ENCODE measurements at regions not wholly inside any gene's neighbourhood (a gene's known extent, or its start where the extent isn't known, plus 50 kb on each side); places are given as distances from the start of the nearest gene placed in this dataset.
A peak's percentile ranks its signal among the peaks of the same experiment; 100 is the strongest.

DNA sequence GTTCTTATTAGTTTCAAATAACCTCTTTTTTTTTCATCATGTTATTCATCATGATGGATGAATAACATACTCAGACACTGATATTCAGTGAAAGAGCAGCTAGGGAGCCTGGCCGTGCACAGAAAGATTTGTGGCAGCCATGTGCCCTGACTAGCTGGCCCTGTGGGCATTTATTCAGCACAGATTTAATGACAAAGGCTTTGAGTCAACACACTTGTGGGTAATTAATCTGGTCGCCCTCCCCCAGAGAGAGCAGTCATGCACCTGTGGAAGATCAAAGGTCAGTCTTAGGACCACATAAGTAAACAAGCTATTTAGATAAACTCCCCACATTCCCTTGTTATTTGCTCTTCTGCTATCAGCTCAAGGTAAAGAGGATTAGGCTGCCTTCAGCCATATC lies 153.2 kb upstream of the HMCN1 start:
- no peak for DNase-seq (ENCODE audit: low read depth in 2 of 2)

DNA sequence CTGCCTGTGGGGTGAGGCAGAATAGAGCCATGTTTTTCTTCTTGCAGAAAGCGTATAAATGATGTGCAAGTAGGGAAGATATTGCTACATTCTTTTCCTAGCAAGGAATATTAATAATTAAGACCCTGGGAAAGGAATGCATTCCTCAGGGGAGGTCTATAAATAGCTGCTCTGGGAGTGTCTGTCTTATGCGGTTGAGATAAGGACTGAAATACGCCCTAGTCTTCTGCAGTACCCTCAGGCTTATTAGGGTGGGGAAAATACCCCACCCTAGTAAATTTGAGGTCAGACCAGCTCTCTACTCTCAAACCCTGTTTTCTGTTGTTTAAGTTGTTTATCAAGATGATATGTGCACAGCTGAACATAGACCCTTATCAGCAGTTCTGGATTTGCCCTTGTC lies 155.9 kb upstream of the HMCN1 start:
- no peak for DNase-seq (ENCODE audit: low read depth in 2 of 2)

DNA sequence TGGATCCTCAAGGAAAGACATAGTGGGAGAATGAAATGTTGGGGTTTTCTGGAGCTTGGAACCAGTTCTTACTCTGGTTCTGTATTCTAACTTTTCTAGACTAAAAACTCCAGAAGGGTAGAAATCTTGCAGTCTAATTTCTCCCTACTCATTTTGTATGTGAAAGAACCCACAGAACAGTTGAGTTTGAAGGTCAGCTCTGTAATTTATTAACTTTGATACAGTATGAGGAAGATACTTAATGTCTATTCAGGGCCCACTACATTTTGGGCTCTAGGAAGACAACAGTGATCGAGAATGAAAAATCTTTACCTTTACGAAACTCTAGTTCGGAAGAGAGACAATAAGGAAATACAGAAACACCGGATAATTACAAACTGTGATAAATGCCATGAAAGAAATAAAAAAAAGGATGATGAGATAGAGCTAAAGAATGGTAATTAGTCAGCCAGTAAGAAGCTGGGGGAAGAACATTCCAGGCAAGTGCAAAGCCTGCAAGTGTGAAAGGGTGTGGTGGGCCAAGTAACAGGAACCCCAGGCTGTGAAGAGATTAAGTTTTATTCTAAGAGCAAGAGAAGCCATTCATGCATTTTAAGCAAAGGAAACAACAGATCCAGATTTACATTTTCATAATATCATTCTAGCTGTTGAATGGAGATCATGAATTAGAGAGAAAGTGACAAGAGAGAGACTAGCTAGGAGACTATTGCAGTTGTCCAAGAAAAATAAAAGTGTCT lies 159.9 kb upstream of the HMCN1 start:
- DNase-seq (ENCODE audit: low read depth in 2 of 2) = no peak

DNA sequence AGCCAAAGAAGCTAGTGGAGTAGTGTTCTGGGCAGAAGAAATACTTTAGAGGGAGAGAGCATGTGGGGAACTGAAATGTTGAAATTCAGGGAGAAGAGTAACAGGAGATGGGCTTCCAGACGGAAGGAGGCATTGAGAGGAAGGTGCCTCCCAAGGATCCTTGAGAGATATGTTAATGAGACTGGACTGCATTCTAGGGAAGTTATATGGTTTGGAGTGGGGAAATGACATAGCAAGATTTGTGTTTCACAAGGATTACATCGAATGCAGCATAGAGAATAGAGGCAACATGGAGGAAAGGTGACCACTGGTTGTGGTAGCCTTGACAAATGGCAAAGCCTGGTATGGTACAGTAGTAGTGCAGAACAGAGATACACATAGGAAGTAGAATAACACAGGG lies 160.5 kb upstream of the HMCN1 start:
- DNase-seq (ENCODE audit: low read depth in 2 of 2) = no peak

DNA sequence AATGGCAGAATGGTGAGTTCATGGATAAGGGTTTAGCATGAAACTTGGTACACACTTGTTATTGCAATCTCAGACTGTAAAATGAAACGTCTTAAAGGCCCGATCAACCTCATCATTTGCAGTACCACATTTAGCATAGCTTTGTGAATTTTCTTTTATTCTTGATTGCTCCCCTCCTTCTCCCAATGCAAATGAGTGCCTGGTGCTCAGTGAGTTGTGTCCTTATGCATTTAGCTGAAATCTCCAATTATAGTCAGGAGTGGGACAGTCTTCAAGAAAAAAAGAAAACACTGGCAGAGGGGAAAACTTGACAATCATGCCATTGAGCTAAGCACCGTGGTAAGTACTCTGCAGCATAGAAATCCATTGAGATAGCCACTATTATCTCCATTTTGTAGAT lies 161.0 kb upstream of the HMCN1 start:
- no peak for DNase-seq (ENCODE audit: low read depth in 2 of 2)

DNA sequence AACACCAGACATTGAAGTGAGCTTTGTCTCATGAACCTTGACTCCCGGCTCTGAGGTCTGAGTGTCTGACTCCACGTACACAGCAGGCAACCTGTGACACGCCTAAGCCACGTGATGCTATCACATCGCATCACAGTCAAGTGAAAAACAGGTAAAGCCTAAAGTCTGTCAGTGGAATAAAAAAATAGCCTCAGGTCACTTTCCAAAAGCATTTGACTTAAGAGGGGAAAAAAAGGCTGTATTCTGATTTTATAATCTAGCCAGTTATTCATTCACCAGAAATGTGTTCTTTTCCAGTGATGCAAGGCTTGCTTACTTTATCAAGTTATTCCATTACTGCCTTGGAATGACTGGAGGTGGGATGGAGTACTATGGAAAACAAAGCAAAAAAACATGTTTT lies 163.2 kb upstream of the HMCN1 start:
- DNase-seq (ENCODE audit: low read depth in 2 of 2) = no peak

DNA sequence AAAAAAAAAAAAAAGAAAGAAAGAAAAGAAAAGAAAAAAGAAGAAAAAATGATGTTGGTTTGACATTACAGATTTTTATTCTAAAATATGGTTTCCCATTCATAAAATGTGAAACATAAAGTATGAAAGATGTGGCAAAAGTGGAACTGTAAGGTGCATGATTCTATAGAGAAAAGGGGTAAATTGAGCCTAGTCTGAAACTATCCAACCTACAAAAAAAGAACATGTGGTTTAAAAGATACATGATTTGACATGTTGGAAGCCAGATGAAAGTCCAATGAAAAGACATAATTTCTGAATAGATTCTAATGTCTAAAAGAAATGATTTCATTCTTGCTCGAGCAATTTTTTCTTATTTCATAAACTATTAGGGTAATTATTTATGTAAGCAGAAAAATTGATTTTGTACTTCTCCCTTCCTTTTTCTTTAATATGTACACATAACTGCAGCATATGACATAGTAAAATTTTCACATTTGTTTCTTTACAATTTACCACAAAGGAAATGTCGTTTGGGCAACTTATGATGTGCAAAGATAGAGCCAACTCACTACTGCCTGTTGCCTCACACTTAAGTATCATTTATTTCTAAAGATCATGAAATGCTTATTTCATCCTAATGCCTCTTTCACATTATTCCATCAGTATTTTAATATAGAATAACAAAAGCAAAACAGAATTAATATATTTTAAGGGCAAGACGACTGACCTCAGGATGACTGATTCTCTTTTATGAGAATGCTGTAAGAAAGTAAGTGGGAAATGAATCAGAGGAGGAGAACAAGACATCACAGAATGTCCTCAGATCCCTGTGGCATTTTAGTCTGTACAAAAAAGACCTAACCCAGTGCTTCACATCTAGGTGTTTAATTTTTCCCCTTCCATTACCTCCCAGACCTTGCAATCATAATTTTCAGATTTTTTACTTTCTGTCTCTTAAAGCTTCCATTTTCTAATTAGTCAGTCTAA lies 165.8 kb upstream of the HMCN1 start:
- no peak for DNase-seq (ENCODE audit: low read depth in 2 of 2)

DNA sequence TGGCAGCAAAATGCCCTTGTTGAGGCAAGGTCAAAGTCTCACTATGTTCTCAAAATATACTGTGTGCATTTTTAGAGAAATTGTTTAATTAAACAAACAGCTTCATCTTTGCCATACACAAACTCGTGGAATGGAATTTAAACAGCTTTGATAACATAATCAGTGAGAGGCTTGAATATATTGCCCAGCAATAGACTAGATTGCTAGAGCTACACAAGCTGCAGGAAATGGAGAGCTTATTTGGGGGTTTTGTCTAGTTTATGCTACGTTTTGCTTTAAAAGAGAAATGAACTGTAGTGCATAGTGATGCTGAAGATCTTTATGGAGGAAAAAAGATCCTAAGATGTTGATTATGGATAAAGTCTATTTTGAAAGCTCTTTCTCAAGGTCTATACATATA lies 166.8 kb upstream of the HMCN1 start:
- DNase-seq (ENCODE audit: low read depth in 2 of 2) = no peak

DNA sequence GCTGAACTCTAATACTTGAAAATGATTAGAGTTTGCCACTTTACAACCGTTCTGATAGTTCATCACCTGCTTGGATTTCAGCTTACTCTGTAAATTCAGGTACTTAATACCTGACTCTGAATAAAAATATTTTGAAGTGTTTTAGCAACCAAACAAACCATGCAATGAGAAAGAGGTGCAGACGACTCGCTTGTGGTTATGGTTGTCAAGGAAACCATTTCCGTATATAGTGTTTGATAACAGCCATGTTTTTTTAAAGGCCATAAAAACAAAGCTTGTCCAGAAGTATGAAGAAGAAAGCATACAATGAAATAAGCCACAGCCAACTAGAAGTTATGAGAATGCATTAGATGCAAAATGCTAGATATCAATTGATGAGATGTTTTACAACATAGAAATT lies 167.2 kb upstream of the HMCN1 start:
- peak; percentile 62 to 64 for DNase-seq (ENCODE audit: low read depth in 2 of 2)

DNA sequence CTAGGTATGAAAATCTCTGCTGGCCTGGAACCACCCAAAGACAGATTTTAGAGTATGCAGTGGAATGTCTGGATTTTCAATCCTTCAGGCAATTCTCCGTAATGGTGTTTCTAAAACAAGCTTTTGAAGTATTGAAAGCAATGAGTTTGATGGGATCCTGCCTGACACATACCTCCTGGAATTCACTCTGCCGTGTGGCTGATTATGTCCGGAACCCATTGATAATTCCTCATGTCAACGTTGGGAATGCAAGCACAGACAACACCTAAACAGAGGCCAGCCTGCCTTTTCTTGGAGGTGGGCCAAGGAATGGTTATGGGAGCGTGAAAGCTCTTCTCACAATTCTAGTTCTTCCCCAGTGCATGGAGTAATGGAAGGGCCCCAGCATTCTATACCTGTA lies 168.9 kb upstream of the HMCN1 start:
- DNase-seq (ENCODE audit: low read depth in 2 of 2) = peak; percentile 85 to 86

DNA sequence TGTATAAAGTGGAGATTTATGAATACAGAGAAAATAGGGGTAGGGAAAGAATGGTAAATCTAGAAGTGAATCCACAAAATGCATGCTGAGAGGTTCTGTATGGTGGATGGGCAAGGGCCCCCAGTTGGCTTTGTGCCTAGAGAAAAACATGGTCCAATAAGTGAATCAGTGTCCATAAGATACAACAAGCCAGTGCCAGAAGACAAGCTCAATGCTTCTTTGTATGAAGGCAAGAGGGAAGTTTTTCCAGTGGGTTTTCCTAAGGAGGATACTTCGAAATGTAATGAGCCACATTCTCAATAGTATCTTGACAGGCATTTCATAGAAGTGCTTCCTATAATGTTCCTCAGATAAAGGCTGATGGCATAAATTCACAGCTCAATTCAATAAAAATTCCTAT lies 169.4 kb upstream of the HMCN1 start:
- DNase-seq (ENCODE audit: low read depth in 2 of 2) = no peak

DNA sequence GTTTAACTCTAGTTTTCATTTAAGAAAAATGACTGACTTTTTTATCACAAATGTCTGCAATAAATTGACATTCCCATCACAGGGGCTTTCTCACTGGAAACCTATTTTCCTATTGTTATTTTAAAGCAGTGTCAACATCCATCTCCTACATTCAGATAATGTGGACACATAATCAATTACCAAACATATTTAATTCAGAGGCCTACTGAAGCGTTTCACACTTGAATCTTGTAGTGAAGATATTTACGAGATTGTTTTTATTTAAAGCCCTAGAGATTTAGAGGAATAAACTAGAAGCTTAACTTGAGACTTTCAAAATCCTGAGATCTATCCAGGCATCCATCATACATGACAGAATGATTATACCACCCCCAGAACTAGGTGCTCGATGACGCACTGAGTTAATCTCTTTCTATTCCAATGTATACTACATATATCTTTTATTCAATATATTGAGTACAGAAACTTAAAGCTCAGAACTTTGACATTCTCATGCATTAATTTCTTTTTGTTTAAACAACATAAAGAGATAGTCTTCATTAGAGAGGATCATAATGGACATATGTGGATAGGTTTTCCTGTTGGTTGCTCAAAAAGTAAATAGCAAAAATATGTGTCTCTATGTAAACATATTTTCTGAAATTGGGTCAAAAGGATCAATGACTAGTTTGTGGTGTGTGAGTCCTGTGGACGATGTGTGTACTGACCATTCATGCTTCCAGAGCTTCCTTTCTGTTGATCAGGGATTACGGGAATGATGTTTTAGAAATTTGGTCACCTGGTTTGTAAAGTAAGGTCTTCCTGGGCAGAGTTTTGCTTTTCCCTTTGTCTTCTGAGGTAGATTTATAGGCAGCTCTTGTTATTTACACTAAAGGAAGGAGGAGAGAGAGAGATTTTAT lies 171.5 kb upstream of the HMCN1 start:
- DNase-seq (ENCODE audit: low read depth in 2 of 2) = no peak

DNA sequence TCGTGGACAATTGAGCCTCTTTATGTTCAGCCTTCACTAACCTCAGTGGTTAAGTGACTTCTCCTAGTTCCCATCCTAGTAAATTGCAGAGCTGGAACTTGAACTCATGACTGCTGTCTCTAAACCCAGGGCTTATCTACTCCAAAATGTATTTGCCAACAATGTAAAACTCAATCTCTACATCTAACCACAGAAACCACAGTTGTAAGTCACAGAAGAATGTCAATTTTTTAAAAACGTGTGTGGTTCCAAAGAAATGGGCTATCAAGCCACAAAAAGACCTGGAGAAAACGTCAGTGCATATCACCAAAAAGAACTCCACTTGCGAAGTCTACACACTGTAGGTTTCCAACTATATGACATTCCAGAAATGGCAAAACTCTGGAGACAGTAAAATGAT lies 172.6 kb upstream of the HMCN1 start:
- DNase-seq (ENCODE audit: low read depth in 2 of 2) = peak; percentile 68 to 74

DNA sequence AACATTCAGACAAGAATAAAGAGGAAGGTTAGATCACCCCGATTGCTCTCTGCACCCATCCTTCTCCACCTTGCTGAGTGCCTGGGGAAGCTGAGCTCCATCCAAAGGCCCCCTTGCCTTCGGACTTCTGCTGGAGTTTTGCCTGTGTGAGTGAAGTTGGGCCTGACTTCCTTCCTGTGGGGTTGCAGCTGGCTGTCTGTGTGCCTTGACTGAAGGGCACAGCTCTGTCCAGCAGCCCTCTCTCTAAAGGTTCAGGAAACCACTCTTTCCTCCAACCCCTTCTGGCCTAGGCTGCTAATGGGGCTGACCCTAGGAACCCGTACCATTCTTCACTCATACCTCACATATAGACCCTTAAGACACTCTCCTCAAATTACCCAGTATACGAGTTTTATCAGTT lies 173.4 kb upstream of the HMCN1 start:
- DNase-seq (ENCODE audit: low read depth in 2 of 2) = no peak

DNA sequence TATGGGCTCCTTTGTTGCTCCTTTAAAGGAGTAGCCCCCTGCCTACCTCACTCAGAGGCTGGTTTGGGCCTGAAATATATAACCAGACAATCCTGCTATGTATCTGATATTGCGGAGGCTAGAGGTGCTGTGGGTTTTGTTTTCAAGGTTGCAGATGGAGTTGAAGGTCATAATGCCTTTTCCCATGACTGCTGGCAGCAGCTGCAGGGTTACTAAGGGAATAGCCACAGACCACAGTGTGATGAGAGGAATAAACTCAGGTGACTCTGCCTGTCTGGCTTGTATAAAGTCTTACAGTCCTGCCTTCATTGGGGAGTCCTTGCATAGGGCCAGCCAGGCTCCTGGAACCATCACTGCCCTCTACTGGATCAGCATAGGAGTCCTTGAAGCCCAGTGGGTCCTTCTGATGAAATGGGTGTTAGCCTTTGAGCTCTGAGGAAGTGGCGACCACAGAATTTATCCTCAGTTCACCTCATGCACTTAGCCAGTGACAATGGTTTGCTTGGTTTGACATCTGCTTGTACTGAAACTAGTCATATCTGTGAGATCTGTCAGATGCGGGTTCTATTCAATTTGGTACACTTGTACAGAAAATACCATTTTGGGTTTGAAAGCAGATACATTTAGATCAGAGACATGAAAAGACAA lies 174.4 kb upstream of the HMCN1 start:
- DNase-seq (ENCODE audit: low read depth in 2 of 2) = peak in 1 of 2 experiments; percentile 15

DNA sequence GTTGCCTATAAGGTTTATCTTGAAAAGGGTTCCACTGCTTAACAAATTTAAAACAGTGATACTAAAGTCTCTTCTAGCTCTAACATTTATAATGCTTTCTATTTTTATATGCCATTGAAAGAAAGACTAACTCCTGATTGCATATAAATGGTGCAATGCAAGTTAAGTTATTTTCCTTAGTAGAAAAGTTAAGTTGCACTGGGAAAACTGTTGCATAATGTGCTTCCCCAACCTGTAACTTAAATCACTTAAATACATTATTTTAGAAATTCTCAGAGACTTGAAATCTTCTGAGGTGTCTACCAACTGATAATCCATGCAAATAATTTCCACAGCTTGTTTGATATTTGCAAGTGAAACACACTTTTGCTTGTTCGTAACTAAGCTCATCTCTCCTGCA lies 175.0 kb upstream of the HMCN1 start:
- DNase-seq (ENCODE audit: low read depth in 2 of 2) = no peak

DNA sequence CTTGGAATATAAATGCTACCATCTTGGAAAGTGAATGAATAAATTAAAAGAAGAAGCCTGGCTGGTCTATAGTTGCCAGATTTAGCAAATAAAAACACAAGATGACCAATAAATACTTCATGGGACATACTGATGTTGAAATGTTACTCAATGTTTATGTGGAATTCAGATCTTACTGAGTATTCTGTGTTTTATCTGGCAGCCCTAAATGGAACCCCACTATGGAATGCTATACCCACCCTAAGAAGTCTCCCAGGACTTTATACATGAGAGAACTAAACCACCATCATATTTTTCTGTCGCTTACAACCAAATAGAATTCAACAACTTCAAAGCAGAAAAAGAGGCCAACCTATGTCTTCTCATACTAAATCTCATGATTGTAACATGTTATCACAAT lies 177.6 kb upstream of the HMCN1 start:
- peak; percentile 73 to 76 for DNase-seq (ENCODE audit: low read depth in 2 of 2)

DNA sequence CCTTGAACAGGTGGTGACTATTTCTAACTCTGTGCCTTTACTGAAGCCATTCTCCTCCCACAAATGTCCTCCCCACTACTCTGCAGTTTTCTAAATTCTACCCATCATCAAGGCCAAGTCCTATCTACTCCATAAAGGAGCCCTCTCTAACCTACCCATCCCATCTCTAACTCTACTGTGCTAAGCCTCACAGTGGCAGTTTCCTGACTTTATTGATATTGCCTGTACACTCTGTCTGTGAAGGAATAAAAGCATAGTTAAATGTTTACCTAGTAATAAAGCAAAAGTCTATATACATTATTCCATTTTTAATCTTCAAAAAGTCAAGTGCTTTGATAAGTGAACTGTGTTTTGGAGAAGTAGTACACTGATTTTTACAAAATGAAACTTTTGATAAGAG lies 178.4 kb upstream of the HMCN1 start:
- no peak for DNase-seq (ENCODE audit: low read depth in 2 of 2)

DNA sequence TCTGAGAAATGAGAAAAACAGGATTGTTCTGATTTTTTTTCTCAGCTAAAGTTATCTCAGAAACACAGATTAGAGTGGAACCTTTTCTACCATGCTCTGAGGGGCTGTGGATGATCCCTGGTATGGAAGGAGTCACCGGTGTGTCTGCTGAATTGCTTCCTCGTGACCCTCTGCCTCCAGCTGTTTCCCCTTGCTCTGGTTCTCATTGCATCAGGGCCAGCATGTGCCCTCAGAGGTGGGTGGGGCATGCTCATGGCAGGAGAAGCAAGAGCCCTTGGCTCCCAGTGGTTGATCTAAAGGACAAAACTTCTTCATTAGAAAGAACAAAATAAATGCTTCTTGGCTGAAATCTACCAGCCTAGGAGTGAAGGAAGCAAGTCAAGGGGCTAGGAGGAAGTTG lies 183.2 kb upstream of the HMCN1 start:
- DNase-seq (ENCODE audit: low read depth in 2 of 2) = no peak

DNA sequence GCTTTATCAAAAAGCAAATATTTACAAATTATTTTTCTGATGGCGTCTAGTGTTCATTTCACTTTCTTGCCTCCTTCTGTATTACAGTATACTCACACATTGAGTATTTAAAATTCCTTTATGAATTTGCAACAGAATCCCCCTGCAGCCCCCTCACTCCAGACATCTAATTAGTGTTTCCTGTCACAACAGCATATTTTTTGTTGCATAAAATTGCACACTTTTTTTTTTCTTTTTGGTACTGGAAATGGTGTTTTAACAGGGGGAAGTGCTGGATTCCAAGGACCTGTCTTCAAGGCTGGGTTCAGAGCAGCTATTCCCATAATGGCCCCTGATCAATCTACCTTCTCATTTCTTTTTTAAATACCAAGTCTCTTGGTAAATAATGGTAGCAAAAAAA lies 184.3 kb upstream of the HMCN1 start:
- DNase-seq (ENCODE audit: low read depth in 2 of 2) = no peak

DNA sequence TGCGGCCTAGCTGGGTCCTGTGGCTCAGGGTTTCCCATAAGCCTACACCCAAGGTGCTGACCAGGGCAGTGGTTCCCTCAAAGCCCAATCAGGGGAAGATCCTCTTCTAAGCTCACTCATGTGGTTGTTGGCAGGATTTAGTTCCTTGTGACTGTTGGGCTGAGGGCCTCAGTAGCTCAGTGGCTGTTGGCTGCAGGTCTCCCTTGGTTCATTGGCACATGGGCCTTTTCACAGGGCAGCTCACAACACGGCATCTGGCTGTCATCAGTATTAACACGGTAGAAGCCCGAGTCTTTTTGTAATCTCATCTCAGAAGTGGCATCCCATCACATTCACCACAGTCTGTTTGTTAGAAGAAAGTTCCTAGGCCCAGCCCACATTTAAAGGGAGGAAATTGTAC lies 188.2 kb upstream of the HMCN1 start:
- no peak for DNase-seq (ENCODE audit: low read depth in 2 of 2)

DNA sequence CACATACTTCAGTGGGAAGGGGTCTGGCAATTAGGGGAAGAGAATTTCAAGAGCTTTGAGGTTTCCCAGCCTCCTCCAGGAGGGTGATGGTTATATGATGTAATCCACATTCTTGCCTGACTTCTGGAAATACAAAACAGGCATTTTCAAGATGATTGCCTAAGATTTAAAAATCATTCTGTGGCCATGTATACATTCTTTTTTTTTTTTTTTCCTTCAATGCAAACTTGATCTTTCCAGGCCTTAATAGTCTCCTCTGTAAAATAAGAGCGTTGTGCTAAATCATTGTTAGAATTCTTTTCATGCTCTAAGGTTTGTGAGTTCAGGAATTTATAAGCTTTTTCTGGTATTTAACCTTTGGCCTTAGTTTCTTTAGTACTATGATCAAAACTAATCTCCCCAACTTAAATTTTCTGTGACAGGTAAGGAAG lies 192.3 kb upstream of the HMCN1 start:
- peak; percentile 83 to 84 for DNase-seq (ENCODE audit: low read depth in 2 of 2)
